UCSD-AML1 (cell line): ENCODE measurements at regions not wholly inside any gene's neighbourhood (a gene's known extent, or its start where the extent isn't known, plus 50 kb on each side); places are given as distances from the start of the nearest gene placed in this dataset.

Source experiments
- DNase-seq: peaks from one replicate; lab custom pipeline; 2025; ENCODE audit not compliant: unreplicated experiment; lab: John Stamatoyannopoulos, UW

DNA sequence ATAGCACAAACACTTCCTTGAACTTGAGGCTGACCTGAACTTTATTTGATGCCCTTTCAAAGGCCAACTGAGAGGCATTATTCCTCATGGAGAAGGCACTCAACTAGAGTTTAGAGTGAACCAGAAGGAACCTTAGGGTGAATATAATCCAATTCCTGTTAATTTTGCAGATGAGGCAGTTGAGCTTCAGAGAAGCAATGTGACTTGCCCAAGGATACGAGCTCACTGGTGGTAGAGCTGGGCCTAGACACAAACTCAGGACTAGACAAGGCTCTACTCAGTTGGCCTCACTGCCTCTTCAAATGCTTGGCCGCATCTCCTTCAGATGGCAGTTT, 172.7 kb upstream of the ADAMTS9 start:
- no peak for DNase-seq

DNA sequence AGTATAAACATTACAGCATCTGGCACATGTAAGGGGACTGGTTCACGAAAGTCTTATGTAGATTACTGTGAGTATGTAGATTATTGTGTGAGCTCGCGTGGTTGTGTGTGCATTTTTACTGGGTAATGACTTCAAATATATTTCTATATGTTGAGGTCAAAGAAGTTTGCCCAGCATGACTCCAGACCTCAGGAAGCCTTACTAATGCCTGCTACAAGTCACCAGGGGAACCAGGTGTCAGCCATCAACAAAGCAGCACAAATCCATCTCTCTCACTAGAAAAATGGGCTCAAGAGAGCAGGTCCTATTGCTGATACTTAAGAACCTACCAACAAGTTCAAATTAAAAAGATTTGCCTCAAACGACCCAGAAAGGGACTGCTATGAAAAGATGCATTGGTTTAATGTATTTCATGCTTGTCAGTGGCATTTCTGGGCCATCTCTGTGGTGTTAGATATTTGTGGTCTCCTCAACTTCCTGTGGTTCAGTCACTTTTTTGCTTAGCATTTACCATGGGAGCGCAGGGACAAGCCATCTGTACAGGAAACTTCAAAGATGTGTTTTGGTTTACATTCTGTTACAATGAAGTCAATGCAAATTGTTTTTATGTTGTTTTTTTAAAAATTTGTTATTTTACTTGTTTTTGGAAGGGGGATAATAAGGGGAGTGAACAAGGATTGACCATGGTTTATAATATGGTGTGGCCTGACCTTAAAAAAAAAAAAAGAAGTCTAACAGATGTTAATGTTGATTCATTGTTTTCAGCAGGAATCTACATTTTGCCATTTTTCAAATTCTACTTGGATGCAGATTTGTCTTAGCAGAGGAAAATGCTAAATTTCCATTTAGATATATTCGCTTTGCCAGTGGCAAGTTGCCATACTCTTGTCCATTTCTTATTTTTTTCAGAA, 172.1 kb upstream of the ADAMTS9 start:
- peak; percentile 10 for DNase-seq

DNA sequence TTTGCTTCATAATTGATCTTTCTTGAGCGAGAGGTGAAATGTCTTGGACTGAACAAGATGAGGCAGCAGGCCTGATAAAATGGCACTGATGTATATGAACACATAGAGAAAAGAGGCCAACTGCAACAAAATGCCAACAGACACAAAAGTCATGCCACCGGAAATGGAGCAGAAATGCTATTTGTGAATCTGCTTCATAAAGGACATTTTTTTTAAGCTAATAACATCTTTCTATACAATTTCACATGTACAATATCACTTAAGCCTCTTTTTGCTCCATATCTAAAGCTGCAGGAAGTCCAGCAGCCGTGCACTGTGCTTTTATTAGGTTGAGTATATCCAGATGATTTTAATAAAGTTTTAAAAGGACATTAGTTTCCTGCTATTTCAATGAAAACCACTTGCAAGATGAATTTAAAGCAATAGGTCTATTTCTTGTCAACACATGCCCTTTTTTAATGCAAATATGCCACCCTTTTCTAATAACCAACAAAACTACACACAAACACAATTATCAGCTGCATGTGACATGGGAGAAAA, 169.2 kb upstream of the ADAMTS9 start:
- no peak for DNase-seq

DNA sequence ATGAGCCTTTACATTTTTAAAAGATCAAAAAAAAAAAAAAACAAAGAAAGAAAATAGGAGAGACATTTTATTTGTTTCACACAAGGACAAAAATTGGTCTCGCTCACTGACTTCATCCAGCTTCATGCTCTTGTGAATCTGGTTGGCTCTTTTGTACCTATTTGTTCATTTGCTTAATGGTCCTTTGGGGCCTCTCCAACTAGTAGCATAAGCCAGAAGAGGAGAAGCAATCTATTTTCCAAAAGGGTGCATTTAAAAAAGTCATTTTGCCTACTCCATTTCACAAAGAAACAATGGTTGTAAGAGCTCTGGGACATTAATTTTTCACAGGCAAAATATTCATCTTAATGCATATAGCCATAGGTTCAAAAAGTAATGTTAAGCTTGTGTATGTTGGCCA, 168.3 kb upstream of the ADAMTS9 start:
- DNase-seq = no peak

DNA sequence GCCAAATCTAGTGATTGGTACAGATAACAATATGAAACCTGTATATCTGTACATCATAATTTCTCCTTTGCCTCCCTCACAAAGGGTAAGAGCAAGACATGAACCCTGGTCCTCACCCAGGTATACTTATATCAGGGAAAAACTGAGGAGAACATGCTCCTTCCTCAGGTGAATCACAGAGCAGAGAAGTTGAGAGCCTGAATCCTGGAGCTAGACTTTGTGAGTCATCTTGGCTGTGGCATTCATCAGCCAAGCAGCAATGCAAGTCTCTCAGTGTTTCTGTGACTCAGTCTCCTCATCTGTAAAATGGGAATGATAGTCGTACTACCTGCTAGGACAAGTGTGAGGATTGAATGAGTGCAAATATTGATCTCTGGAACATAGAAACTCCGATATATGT, 165.7 kb upstream of the ADAMTS9 start:
- no peak for DNase-seq

DNA sequence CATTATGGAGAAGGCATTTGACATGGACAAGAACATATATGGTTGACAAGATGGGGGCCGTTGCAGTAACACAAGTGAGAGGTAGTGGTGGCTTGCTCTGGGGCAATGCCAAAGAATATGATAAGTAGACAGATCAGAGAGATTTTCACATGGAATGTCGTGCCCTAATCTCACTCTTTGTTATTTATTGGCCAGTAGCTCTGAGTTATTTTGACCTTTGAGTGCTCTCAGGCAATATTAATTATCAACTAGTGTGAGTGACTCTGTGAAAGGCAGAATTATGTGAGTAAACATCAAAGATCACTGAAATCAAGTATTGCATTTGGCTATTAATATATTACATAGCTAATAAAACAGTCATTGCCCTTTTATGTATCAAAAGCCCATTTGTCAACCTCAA, 164.9 kb upstream of the ADAMTS9 start:
- DNase-seq = no peak

DNA sequence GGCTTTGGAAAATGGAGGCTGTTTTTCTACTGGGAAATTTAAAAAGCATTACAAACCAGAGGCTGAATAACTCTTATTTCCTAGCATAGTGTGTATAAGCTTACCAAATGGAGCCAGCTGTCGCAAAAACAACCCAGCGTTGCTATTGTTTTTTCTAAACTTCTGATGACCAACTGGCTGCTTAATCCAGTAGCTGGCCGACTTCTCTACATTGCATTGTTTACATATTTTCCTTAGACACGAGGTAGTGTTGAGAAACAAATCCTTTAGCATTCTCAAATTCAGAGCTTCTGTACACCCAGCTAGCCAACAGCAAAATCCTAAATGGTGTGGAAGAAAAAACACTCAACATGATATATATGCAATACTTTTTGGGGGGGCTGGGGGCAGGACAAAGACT, 161.0 kb upstream of the ADAMTS9 start:
- DNase-seq = no peak

DNA sequence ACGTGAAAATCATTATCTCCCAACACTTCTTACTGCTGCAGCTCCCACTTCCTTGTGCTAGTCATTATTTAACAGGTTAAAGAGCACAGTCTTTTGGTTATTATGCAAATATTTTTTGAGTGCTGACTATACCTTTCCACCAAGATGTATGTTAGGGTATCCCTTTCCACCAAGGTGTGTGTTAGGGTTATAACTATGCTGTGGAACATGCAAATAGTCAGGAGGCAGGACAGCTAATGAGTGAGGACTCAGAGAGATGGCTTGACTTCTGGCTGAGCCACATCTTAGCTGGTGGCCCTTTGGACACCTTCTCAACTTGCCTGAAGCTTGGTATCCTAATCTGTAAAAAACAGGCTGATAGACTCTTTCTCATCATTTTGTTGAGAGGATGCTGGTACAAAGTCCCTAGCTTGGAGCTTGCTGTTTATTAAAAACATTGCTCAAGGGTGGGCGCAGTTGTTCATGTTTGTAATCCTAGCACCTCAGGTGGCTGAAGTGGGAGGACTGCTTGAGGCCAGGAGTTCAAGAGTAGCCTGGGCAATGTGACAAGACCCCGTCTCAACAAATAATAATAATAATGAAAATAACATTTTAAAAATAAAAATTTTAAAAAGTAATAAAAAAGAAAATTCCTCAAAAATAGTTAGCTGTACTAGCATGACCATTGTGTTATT, 160.5 kb upstream of the ADAMTS9 start:
- DNase-seq = no peak

DNA sequence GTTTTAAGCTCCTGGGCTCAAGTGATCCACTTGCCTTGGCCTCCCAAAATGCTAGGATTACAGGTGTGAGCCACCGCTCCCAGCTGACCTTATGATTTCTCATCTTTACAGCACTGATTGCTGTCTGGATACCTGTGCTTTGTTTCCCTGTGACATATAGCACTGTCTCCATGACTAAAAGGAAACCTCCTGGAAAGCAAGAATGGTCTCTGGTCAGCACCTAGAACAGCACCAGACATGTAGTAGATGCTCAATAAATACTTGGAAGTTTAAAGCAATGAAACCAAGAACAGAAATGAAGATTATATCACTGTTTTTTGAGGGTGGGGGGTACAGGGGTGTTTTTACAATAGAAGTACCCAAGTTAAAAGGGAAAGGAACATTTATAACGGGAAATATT, 156.8 kb upstream of the ADAMTS9 start:
- no peak for DNase-seq

DNA sequence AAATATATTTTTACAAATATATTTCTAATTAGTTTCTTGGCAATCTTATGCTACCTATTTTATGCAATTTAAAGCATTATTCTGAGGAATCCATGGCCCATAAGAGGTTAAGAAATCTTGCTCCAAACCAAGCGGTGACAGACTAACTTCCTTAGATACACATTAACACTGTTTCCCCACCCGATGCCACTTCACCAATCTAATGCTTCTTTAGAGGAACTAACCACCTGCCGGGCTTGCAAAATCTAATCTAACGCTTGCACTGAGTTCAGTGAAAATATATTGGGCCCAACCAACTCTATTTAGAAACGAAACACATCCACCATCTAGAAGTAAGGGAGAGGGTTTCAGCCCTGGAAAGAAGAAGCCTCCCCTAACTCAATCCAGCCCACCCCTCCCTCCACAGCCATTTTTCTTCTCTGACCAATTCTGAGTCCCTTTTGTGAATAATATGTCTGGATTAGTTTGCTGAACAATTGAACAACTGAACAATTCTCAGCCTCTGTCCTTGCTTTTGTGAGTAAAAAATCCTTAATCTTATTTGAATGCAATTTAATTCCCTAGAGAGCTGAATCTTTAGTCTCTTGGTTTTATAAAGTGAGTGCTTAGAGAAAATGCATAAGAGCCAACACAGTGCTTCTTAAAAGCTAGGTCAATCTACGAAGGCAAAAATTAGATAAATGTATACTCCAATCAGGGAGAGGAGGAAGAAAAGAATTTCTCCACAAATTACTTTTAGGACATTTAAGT, 150.4 kb upstream of the ADAMTS9 start:
- no peak for DNase-seq

DNA sequence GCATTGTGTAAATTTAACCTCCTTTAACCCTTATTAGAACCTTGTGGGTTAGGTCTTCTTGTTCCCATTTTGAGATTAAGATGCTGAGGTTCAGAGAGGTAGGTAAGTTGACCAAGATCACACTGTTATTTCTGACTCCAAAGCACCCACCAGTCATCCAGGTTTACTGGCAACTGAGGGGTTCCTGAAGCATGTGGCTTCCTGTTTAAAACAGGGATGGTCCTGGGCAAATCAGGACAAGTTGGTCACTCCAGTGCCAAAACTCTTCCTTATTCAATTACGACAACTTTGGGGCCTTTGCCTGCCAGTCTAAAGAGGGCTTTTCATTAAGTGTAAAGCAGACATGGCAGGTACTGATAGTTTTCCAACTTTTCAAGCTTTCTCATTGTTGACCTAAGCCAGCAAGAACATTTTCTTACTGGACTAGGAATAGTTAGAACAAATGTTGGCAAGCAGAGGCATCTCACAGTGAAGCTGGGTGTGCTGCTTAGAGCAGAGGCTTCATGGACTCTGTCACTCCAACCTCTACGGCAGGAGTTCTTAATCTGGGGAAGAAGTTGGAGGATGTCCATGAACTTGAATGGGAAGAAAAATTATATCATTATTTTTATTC, 149.4 kb upstream of the ADAMTS9 start:
- no peak for DNase-seq

DNA sequence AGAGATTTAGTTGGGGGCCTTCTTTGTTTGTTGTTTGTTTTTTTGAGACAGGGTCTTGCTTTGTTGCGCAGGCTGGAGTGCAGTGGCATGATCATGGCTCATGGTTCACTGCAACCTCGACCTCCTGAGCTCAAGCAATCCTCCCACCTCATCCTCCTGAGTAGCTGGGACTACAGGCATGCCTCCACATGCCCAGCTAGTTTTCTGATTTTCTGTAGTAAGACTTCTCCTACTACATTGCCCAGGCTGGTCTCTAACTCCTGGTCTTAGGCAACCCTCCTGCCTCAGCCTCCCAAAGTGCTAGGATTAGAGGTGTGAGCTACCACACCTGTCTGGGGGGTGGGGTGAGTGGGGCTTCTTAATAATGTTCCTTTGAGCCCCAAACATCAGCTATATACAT, 148.3 kb upstream of the ADAMTS9 start:
- no peak for DNase-seq

DNA sequence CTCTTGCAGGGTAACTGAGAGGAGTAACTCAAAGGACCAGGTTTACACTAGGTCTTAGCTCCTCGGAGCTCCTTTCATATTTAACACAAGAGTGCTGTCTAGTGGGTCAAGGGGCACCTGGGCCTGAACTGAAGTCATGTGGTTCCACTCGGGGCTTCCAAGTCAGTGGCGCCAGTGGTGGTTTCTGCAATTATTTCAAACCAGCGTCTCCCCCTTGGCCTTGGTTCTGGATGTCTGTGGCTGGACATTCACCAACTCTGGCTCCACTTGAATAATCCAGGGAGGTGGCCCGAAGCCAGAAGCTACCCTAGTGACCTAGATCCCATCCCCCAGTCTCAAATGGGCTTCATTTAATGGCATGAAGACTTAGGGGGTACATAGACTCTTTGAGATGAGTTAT, 144.3 kb upstream of the ADAMTS9 start:
- no peak for DNase-seq

DNA sequence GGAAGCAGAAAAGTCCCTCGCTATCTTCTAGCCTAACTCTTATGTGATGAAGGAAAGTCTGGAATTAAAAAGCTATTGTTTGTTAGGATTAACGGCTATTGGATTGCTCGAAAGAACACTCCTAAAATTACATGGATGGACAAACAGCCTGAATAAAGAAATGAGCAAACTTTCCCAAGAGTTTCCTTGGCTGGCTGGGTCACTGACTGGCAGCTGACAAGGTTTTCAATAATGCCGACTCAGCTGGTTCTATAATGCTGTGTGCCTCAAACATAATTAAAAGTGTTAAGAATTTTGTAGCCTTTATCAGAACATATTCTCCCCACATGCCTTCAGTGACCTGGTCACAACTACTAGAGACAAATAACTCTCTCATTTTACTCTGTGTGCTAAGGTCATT, 142.9 kb upstream of the ADAMTS9 start:
- DNase-seq = no peak

DNA sequence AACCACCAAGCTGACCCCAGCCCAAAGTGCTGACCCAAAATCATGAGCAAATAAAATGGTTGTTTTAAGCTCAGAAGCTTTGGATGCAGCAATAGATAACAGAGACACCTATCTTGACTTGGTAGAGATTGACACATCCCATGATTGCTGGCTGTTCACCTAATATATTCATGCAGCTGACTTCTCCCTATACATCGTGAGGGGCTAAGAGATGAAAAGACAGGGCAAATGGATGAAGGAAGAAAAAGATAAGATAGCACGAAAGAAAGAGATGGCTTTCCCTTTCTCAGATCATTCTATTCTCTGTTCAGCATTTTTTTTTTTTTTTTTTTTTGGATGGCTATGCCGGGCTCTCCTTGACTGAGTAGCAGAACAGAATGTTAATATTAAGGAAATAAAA, 141.5 kb upstream of the ADAMTS9 start:
- DNase-seq = no peak

DNA sequence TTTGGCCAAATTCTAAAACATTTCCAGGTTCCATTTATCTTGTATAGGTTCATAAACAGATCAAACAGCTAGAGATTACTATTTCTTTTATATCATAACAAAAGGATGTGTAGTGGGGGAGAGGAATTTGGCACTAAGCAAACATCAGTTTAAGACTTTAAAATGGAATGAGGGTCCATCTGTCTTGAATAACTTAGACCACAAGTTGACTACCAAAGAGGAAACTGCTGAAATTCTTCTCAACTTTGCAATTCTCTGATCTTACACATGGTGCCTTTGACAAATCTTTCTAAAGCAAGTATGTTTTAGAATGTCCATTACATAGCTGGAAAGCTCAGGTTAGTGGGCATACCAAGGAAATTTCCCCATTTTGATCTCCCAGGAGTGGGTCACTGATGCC, 140.5 kb upstream of the ADAMTS9 start:
- DNase-seq = no peak

DNA sequence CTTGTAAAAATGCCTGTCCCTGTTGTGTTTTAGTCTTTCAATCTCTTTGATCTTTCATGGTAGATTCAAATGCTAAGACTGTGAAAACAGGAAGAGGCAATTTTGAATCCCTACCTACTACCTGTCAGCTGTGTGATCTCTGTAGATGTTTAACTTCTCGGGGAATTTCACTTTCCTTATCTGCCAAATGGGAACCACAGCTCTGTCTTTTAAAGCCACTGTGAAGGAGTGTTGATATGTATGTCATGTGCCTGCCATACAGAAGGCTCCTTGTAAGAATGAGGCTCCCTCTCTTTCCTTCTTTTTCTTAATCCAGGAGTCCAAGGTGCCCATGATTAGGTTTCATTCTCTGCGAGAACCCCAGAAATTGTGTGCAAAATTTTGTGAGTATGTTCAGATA, 139.6 kb upstream of the ADAMTS9 start:
- no peak for DNase-seq

DNA sequence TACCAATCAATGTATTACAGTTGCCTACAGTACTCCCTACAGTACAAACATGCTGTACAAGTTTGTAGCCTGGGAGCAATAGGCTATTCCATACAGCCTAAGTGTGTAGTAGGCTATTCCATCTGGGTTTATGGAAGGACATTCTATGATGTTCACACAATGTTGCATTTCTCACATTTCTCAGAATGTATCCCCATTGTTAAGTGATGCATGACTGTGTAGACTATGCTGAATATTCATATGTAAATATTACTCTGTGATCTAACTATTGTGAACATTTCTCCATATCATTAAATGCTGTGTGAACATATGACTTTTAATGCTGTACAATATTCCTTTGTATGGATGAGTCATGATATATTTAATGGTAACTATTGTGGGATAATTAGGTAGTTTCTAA, 139.2 kb upstream of the ADAMTS9 start:
- no peak for DNase-seq

DNA sequence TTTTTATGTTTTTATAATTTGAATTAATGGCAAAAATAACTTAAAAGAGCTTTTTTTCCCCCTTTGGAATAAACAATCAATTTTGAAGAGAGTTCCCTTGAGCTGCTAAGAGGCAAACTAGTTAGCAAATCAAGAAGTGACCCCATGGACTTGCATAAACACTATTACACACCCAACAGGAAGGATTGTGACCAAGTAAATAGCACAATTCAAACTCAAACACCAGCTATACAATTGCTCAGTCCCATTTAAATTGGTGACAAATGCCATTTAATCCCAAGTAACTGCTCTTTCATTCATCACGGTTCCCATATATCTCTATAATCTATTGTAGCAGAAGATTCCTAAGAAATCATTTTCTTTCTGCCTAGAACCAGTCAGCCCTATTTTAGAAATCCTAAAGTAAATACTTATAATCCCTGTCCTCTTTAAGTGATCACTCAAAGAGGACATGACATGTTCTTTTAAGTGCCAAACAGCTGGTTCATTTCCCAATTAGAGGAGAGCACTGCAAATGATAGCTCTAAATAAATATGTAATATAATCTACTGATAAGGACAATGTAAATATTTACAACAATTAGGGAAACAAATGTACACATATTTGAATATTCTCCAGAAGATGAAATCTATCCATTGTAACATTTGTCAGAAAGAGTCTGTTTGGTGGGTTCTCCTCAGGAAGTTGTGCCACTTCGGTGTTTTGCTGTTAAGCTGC, 137.8 kb upstream of the ADAMTS9 start:
- DNase-seq = no peak

DNA sequence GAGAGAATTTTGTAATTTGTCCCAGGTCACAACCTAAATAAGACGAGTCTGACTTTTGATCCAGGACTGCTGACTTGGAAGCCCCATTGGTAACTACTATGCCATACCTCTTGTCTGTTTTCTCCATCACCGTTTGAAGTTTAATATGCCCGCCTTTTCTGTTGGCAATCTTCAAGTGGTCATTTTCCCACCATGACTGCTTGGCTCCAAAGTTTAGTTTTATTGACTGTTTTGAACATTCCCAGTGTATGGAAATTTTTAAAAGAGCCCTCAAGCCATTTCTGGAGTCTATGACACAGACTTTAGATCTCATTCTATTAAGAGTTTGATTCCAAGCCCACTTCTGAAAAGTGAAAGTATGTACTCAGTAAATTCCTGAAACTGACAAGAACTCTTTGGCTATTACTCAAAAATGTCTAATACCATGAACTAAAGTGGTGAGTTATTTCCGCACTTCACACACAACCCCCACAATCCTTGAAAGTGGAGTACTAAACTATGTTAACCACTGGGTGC, 136.7 kb upstream of the ADAMTS9 start:
- no peak for DNase-seq
